ENCODE measurements at regions not wholly inside any gene's neighbourhood (a gene's known extent, or its start where the extent isn't known, plus 50 kb on each side); places are given as distances from the start of the nearest gene placed in this dataset.

- TF ChIP-seq EZH2phosphoT487 (IDR thresholded peaks at IDR 0.05; ENCODE audit: insufficient read depth, low read depth) = no peak
- TF ChIP-seq EZH2 (IDR thresholded peaks at IDR 0.05; ENCODE audit: insufficient read depth, poor library complexity, severe bottlenecking) = no peak
Observed at GRCh38 chr3:187454085-187454815, 86.1 kb downstream of the RTP4 start.
